ENCODE measurements at regions not wholly inside any gene's neighbourhood (a gene's known extent, or its start where the extent isn't known, plus 50 kb on each side); places are given as distances from the start of the nearest gene placed in this dataset.
"Not testable (repeated sequence)": the region's sequence is repeated elsewhere in the genome, so short reads cannot be mapped to it uniquely, and the experiment has no call there.

DNA sequence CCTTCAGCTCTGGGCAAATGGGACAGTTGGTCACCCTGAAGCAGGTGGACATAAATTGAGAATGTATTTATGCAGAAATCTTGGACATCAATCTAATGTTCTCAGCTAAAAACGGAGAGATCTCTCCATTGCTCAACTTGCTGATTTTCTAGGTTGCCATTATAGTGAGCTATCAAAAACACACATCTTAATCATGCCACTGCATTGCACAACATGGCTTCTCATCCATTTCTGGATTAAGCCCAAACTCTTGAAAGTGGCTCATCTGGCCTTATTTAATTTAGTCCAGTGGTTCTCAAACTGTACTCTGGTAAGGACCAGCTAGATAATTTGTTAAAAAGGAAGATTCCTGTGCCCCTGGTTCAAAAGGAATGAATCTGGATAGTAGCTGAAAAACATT, 324.9 kb upstream of the CITED2 start:
- Mint-ChIP-seq H3K36me3 (ENCODE audit: insufficient read depth, unreplicated experiment) (no peaks in the 10 kb centered on the region), H3K27me3 (ENCODE audit: insufficient read depth, unreplicated experiment) (no peaks in the 10 kb centered on the region), H3K4me1 (ENCODE audit: low read depth, unreplicated experiment) (peaks cover 7% of the 10 kb centered on the region), H3K27ac (ENCODE audit: unreplicated experiment) (no peak overlapping the region), H3K4me3 (ENCODE audit: unreplicated experiment) (no peak overlapping the region), H3K9me3 (ENCODE audit: unreplicated experiment) (peaks cover 10% of the 10 kb centered on the region)
- CTCF ChIA-PET: no interaction called here
- H3K4me1 ChIP-seq: peaks cover 7% of the 10 kb centered on the region
- 0 out of 2 replicates have a peak, but pooled peaks cover 2% of the 10 kb centered on the region for H3K9me3 ChIP-seq
- no peak overlapping the region for H3K4me3 ChIP-seq (ENCODE audit: low read depth, low read length)
- no peak for DNase-seq
- intact Hi-C loops (cut with micrococcal nuclease; ENCODE audit: unreplicated experiment): loop anchor here (2.0 kb wide), 1 partner anchor 21 kb away; no protein-coding TSS in a partner anchor
- BruUV-seq (replicated peaks): no TSS peak
- TF ChIP-seq, protein P1, sequence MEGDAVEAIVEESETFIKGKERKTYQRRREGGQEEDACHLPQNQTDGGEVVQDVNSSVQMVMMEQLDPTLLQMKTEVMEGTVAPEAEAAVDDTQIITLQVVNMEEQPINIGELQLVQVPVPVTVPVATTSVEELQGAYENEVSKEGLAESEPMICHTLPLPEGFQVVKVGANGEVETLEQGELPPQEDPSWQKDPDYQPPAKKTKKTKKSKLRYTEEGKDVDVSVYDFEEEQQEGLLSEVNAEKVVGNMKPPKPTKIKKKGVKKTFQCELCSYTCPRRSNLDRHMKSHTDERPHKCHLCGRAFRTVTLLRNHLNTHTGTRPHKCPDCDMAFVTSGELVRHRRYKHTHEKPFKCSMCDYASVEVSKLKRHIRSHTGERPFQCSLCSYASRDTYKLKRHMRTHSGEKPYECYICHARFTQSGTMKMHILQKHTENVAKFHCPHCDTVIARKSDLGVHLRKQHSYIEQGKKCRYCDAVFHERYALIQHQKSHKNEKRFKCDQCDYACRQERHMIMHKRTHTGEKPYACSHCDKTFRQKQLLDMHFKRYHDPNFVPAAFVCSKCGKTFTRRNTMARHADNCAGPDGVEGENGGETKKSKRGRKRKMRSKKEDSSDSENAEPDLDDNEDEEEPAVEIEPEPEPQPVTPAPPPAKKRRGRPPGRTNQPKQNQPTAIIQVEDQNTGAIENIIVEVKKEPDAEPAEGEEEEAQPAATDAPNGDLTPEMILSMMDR (IDR thresholded peaks at IDR 0.05; ENCODE audit: insufficient read depth in 1 of 2, low read depth in 1 of 2, low read length in 1 of 2, severe bottlenecking in 1 of 2, unreplicated experiment in 1 of 2): no peak
- no peaks in the 10 kb centered on the region for H3K27me3 ChIP-seq (replicated peaks; ENCODE audit: control insufficient read depth, insufficient read depth, low read length)
- POLR2A ChIA-PET: no interaction called here
- H3K36me3 ChIP-seq (ENCODE audit: control insufficient read depth, insufficient read depth, low read length): no peaks in the 10 kb centered on the region

DNA sequence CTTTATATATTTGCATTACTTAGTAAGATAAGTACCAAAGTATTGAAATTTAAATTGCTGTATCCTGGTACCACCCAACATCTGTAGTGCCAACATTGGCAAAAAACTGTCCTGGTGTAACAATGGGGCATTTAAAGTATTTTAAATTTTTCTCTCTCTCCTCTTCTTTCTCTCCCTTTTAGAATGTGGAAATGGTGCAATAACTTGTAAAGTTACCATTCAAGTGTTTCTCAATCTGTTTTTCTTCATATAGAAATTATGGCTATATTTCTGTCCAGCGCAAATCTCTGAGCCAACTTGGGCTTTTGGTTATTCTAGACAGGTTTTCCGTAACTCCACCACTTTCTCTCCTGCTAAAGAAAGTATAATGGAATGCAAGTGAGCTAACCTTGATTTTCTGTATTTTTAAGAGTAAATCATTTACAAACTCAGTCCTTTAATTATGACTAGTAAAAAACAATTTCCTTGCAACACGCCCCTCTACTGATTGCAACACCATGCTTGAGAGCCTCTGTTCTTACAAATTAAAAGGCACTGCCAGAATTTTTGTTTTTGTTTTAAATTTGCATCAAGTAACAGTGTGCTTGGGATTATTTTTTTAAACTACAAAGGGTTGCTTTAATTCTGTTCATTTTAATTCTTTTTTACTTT, 324.2 kb upstream of the CITED2 start:
- TF ChIP-seq, protein P1 (IDR thresholded peaks at IDR 0.05; ENCODE audit: insufficient read depth in 1 of 2, low read depth in 1 of 2, low read length in 1 of 2, severe bottlenecking in 1 of 2, unreplicated experiment in 1 of 2): no peak
- DNase-seq: peak in 1 of 2 experiments; percentile 15
- no peak overlapping the region for H3K4me3 ChIP-seq (ENCODE audit: low read depth, low read length)
- Mint-ChIP-seq H3K36me3 (ENCODE audit: insufficient read depth, unreplicated experiment) (no peaks in the 10 kb centered on the region), H3K4me1 (ENCODE audit: low read depth, unreplicated experiment) (peaks cover 7% of the 10 kb centered on the region), H3K9me3 (ENCODE audit: unreplicated experiment) (peaks cover 10% of the 10 kb centered on the region), H3K4me3 (ENCODE audit: unreplicated experiment) (no peak overlapping the region), H3K27me3 (ENCODE audit: insufficient read depth, unreplicated experiment) (no peaks in the 10 kb centered on the region), H3K27ac (ENCODE audit: unreplicated experiment) (no peak overlapping the region)
- 0 out of 2 replicates have a peak, but pooled peaks cover 4% of the 10 kb centered on the region for H3K9me3 ChIP-seq
- CTCF ChIA-PET: no interaction called here
- no peaks in the 10 kb centered on the region for H3K36me3 ChIP-seq (ENCODE audit: control insufficient read depth, insufficient read depth, low read length)
- H3K4me1 ChIP-seq: peaks cover 7% of the 10 kb centered on the region
- intact Hi-C loops (cut with micrococcal nuclease; ENCODE audit: unreplicated experiment): loop anchor here (2.0 kb wide), 1 partner anchor 20 kb away; no protein-coding TSS in a partner anchor
- POLR2A ChIA-PET: interaction anchor here (1.0 kb wide), 1 partner anchor 10 kb away, joined by 3 read pairs; no protein-coding TSS in a partner anchor
- no peaks in the 10 kb centered on the region for H3K27me3 ChIP-seq (replicated peaks; ENCODE audit: control insufficient read depth, insufficient read depth, low read length)
- no TSS peak for BruUV-seq (replicated peaks)

DNA sequence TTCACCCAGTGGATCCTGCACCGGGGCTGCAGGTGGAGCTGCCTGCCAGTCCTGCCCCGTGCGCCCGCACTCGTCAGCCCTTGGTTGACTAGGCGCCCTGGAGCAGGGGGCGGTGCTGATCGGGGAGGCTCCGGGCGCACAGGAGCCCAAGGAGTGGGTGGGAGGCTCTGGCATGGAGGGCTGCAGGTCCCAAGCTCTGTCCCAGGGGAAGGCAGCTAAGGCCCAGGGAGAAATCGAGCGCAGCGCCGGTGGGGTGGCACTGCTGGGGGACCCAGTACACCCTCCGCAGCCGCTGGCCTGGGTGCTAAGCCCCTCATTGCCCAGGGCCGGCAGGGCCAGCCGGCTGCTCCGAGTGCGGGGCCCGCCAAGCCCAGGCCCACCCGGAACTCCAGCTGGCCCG, 323.4 kb upstream of the CITED2 start:
- H3K27me3 Mint-ChIP-seq (ENCODE audit: insufficient read depth, unreplicated experiment); H3K36me3 ChIP-seq (ENCODE audit: control insufficient read depth, insufficient read depth, low read length); H3K27me3 ChIP-seq (replicated peaks; ENCODE audit: control insufficient read depth, insufficient read depth, low read length); H3K4me1 Mint-ChIP-seq (ENCODE audit: low read depth, unreplicated experiment); H3K27ac Mint-ChIP-seq (ENCODE audit: unreplicated experiment); H3K4me3 Mint-ChIP-seq (ENCODE audit: unreplicated experiment); BruUV-seq (replicated peaks); H3K4me1 ChIP-seq; H3K9me3 ChIP-seq; CTCF ChIA-PET; H3K36me3 Mint-ChIP-seq (ENCODE audit: insufficient read depth, unreplicated experiment); H3K4me3 ChIP-seq (ENCODE audit: low read depth, low read length); H3K9me3 Mint-ChIP-seq (ENCODE audit: unreplicated experiment); DNase-seq: not testable (repeated sequence)
- intact Hi-C loops (cut with micrococcal nuclease; ENCODE audit: unreplicated experiment): loop anchor here (2.0 kb wide), 1 partner anchor 19 kb away; no protein-coding TSS in a partner anchor
- POLR2A ChIA-PET: interaction anchor here (0.6 to 1.0 kb wide), 2 partner anchors 11 to 246 kb away, joined by 3 read pairs; no protein-coding TSS in a partner anchor

DNA sequence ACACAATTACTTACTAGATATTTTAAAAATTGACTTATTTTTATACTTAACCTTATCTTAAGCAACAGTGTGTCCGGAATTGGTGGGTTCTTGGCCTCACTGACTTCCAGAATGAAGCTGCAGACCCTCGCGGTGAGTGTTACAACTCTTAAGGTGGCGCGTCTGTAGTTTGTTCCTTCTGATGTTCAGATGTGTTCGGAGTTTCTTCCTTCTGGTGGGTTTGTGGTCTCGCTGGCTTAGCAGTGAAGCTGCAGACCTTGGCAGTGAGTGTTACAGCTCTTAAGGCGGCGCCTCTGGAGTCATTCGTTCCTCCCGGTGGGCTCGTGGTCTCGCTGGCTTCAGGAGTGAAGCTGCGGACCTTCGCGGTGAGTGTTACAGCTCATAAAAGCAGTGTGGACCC, 322.5 kb upstream of the CITED2 start:
- H3K9me3 ChIP-seq; H3K9me3 Mint-ChIP-seq (ENCODE audit: unreplicated experiment); intact Hi-C loops (cut with micrococcal nuclease; ENCODE audit: unreplicated experiment); H3K27ac Mint-ChIP-seq (ENCODE audit: unreplicated experiment); CTCF ChIA-PET; H3K4me1 ChIP-seq; H3K36me3 Mint-ChIP-seq (ENCODE audit: insufficient read depth, unreplicated experiment); POLR2A ChIA-PET; H3K4me1 Mint-ChIP-seq (ENCODE audit: low read depth, unreplicated experiment); DNase-seq; H3K4me3 Mint-ChIP-seq (ENCODE audit: unreplicated experiment); H3K27me3 ChIP-seq (replicated peaks; ENCODE audit: control insufficient read depth, insufficient read depth, low read length); H3K27me3 Mint-ChIP-seq (ENCODE audit: insufficient read depth, unreplicated experiment); BruUV-seq (replicated peaks); H3K36me3 ChIP-seq (ENCODE audit: control insufficient read depth, insufficient read depth, low read length); H3K4me3 ChIP-seq (ENCODE audit: low read depth, low read length): not testable (repeated sequence)
